T follicular helper cell (primary cell): ENCODE measurements at regions not wholly inside any gene's neighbourhood (a gene's known extent, or its start where the extent isn't known, plus 50 kb on each side); places are given as distances from the start of the nearest gene placed in this dataset.
"Not testable (repeated sequence)": the region's sequence is repeated elsewhere in the genome, so short reads cannot be mapped to it uniquely, and the experiment has no call there.

Experiments
- DNase-seq: peaks from one replicate; pipeline ENCODE4 v3.0.0-alpha.2; 2020; ENCODE audit warnings: low read depth

DNA sequence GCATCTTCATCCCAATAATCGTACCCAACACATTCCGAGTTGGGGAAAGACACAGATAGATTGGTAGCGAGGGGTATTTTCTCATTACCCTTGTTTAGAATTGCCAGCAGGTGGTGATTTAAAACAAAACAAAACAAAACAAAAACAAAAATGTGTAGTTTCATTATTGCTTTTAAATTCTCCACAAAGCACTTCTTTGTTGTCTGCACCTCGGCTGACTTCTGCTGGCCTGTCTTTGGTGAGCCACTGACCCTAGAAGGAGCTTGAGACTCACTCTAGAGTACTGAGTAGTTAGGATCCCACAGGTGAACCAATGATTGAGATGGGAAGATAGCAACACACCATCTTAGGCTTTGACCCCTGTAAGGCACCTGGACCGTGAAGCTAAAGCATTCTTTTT is 105.4 kb upstream of the BET1 start:
- DNase-seq, result no peak

DNA sequence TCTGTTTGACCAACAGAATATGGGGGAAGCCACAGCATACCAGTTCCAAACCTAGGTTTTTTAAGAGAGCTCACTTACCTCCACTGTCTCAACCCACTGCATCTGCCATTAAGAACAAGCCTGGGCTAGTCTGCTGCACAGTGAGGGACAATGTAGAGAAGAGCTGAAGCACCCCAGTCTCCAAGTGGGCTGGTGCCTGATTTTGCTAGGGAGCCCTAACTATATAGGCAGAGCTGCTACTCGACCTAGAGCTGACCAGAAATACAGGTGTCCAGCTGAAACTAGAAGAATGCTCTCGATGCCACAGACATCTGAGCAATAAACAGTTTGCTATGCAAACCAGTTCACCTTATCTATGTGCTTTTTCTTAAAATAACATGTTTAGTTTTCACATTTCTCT is 106.9 kb upstream of the BET1 start:
- DNase-seq, result no peak

DNA sequence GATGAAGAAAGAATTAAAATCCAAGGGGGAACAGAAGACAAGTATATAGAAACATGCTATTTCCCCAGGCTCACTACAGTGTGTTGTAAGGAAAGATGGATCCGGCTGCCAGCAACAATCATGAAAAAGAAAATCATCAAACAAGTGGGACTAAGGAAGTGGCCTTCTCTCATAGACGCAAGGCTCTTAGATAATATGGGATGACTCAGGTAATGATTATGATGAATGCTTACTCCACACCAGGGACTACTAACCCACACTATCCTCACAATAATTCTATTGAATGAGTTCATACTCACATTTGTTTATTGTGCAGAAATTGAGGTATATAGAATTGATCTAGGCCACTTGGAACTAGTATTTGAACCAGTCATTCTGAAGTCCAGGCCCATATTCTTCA is 111.2 kb upstream of the BET1 start:
- DNase-seq, result no peak

DNA sequence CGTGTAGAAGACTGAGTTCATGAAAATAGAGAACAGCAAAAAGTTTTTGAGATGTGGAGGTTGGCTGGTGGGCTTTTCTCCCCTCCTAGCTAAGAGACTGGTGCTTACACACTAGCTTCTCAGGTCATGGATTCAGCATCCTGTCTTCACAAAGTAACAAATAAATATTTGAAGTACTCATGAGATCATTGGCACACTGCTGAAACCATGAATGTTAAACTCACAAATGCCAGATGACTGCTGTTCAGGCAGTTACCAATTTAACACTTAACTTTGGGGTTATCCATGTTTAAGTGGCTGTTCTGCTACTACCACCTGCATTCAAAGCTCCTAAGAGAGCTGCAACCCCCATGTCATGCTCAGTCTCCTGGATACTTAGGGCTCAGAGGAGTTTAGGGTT is 119.0 kb upstream of the BET1 start:
- no peak for DNase-seq

DNA sequence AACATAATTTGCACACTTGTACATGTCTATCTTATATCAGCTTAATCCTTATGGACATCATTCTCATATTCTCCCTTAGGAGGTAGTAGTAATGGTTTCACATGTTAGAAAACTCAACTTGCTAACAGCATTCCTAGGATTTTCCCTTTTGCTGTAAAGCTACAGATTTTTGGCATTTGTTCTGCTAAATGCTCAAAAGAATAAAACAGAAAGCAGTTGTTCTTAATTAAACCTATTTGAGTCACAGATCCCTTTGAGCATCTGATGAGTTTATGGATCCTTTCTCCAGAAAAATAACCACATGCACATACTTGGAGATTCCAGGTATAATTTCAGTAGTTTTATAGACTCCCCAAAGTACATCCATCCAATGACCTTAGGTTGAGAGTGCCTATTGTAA is 122.9 kb upstream of the BET1 start:
- no peak for DNase-seq

DNA sequence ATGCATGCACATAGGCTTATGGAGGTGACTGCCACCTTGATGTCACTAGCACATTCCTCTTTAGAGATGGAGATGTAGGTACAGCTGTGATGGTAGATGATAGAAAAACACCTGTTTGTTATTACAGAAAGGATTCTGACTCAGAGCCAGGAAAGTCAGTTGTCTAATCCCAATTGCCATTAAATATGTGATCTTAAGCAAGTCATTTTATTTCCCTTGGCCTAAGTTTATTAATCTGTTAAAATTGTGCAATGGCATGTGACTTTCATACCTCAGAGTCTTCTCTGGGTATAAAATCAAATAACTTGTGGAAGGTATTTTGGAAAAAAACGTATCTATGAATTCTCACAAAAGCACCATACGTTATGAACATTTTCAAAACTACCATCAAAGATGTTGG is 123.9 kb upstream of the BET1 start:
- no peak for DNase-seq

DNA sequence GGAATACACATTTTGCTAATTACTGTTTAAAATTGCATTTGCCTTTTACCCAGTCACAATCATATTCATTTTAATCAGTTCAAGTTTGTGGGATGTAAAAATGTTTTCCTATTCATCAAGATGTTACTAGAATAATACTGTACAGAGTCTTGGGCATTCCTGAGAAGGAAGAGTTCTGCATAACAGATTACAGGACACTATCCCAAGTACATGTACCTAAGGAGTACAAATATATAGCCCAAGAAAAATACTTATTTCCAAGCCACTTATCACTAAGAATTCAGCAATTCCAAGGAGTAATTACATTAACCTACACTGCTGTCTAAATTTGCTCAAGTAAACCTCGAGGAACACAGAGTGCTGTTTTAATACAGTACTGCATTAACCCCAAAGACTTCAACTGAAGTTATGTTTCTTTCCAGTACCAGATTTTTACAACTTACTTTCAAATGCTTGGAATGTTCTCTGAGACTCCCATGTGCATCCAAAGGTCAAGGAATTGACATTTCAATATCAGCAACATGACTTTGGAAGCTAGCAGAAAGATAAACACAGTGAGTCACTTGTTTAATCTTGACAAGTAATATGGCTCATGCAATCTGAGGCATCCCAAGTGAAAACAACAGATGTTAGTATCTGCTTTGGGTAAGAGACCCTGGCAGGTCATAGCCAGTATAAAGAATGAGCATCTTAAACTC is 125.4 kb upstream of the BET1 start:
- DNase-seq, result no peak

DNA sequence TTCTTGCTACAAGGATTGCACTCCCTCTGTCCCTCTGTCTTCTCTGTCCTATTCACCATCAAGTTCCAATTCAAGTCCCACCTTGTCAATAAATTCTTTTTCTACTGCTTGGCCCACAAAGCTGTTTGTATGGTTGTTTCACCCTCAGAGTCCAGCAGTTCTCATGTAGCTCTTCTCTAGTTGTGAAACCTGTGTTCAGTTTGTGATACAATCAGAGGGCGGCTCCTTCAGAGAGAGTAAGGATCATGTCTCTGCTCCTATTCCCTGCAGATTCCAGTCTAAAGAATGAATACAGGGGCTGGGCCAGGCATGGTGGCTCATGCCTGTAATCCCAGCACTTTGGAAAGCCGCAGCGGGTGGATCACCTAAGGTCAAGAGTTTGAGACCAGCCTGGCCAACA is 126.6 kb upstream of the BET1 start:
- no peak for DNase-seq

DNA sequence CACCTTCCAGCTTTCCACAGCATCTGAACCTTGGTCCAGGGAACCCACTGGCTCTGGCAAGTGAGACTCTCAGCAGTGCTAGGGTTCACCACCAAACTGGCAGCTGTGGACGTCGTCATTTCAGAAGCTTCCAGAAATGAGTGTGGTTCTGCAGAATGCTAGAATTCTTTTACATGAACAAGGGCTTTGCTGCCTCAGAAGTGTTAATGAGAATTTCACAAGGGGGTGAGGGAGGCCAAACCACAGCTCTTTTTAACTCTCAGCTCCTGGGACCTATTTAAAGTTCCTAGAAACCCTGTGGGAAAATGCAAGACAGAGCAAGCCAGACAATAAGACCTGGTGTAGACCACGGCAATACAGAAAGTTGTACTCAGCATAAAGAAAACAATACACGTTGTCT is 129.3 kb upstream of the BET1 start:
- no peak for DNase-seq

DNA sequence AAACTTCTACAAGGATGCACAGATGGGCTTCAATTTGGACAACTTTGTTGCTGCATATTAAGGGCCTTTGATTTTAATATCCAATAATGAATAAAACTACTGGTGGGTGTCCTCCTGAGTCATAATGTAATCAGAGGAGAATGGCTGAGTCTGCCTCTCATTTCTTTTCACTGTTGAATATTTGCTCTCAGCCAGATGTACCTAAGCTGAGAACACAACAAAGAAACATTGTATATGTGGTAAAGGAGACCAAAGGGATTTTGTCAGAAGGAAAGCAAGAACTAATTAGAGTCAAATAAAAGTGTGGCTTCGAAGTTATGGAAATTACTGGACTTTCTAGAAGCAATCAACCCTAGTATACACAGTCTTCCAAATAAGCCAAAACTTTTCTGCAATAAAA is 131.0 kb upstream of the BET1 start:
- DNase-seq, result no peak

DNA sequence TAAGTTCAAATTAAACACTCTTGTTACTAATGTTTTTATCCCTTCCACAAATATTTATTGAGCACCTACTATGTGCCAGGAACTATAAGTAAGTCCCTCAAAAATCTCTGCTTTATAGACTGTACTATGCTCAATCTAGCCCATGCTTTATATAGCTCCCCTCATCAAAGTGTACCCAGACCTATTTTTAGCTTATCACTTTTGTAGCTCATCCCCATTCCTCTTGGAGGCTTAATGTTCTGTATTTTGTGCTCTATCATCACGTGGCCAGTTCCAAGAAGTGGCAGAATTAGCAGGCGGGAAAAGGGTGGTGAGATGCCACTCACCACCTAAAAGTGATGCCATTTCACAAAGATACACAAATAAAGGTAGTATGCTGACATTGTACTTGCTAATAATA is 138.1 kb upstream of the BET1 start:
- DNase-seq, result no peak

DNA sequence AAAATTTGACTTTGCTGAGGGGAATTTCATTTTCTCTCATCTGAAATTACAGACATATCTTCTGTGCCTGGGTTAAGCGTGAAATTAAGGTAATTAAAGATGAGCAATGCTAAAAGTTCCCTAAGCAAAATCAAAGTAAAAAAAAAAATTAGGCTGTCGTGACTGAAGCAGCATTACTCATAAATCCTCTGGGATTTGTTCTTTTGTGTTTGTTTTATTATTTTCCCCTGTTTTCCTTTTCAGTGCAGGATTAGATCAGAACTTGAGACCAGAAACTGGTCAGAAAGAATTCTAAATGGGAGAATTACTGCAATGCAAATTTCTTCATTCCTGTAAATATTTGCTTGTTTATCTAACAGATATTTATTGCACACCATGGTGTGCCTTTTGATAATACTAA is 141.4 kb upstream of the BET1 start:
- DNase-seq, result no peak

DNA sequence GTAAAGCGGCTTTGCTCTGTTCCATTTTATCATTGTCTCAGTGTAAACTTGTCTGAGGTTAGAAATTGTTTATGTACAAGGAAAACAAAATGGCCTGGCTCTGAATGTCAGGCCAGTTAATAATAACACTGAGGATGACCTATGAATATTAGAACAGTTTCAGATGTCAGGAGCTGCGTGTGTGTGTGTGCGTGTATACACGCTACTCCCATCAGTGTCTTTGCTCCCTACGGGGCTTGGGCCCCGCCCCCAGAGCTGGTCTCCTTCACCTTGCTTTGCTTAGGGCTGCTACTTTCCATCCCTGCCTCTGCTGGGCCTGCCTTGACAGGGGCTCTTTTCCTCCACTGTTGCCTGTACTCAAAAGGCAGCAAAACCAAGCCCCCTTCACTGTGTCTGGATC is 142.3 kb upstream of the BET1 start:
- no peak for DNase-seq

DNA sequence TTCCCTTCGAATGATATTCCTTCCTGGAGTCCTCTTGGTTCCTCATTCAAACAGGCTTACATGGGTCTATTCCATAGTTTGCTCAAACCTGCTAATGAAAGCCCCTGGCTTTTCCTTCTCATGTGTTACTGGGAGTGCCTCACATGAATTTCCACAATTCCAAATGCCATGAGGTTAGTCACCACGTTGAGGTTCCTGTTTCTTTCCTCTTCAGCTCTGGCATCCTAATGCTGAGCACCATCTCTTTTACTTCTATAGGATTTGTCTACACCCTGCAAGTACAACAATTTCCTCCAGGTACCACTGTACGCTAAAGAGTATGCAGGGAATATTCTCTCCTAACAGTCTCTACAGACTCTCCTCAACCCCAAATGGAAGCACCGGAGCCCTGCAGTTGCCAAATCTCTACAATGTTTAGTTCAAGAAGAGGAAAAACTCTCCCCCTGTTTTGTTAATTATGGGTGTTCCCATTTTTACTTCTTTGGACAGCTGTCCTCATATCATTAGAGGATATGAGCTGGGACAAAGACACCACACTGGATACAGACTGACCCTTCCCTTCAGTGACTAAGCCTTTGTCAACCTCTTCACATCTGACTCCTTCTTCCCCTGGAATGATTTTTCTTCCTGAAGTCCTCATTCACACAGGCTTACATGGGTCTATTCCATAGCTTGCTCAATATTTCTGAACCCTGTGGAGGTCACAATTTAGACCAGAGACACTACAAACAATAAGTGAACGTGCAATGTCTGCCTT is 145.8 kb upstream of the BET1 start:
- no peak for DNase-seq

DNA sequence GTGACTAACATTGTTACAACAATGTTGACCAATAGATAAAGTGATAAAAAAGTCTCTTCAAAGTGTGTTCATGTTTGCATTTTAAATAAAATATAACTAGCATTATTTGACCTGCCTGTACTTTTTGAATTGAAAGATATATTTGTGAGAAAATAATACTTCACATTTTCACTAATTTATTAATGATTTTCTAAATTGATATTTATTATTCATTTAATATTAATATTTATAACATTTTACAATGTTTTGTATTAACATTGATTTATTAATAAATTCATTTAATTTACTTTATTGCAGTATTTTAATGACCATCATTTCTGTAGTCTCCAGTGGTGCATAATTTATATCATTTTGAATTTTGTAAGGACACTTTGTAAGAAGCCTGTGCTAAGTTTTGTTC is 150.0 kb upstream of the BET1 start:
- DNase-seq, result no peak

DNA sequence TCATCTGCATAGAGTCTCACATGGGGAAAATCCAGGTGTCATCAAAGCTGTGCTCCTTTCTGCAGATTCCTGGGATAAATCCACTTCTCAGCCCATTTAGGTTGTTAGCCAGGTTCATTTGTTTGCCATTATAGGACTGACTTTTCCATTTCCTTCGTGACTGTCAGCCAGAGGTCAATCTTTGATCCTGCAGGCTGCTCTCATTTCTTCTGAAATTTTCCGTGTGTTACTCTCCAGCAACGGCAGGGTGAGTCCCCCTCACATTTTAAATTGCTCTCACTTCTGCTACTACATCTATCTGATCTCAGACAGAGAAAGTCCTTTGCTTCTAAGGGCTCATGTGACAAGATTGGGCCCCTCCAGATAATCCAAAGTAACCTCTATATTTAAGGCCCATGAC is 150.7 kb upstream of the BET1 start:
- no peak for DNase-seq

DNA sequence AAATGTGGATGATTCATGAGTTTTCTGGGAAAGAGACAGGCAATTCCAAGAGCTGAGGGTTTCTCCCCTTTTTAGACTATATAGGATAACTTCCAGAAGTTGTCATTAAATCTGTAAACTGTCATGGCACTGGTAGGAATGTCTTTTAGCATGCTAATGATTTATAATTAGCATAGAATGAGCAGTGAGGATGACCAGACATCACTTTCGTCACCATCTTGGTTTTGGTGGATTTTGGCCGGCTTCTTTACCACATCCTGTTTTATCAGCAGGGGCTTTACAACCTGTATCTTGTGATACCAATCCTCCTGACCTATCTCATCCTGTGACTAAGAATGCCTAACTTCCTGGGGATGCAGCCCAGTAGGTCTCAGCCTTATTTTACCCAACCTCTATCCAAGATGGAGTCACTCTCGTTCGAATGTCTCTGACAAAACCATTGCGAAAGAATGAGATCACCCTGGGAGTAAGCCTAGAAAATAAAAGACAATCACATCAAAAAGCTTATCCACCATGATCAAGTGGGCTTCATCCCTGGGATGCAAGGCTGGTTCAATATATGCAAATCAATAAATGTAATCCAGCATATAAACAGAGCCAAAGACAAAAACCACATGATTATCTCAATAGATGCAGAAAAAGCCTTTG is 153.6 kb upstream of the BET1 start:
- not testable (repeated sequence) for DNase-seq

DNA sequence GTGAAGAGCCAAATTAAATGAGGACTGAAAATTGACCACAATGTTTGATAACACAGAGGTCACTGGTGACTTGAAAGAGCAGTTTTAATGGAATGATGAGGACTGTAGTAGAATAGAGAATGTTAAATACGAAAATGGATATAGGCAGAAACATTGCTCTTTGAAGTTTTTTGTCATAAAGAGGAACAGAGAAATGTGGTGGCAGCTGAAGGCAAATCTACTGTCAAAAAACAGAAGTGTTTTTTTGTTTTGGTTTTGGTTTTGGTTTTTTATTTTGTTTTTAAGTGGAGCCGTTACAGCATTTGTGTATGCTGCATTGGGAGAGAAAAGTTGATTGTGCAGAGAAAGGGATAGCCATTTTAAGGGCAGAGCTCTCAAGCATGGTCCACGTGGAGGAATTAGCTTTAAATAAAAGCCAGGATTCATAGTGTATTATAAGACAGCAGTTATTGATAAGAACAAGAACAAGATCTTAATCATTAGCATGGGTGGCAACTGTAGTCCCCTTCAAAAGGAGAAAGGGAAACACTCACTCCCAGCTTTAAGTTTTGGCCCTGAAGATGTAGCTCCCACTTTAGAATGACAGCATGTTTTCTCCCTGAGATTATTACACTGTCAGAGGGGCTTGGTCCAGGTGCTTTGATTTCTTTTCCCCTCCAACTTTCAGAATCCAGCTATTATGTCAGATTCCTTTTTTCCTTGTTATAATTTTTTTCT is 156.7 kb upstream of the BET1 start:
- no peak for DNase-seq

DNA sequence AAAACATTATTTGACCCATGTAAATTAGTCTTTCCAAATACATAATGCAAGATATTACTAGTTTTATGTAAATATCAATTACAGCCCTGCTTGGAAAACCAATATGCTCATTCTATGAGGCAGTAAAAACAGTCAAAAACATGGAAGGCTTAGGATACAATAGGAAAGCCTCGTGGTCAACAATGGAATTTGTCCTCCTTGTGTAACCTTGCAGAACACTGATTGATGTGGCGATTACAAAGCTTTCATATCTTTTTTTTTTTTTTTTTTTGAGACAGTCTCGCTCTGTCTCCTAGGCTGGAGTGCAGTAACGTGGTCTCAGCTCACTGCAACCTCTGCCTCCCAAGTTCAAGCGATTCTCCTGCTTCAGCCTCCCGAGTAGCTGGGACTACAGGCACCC is 157.3 kb upstream of the BET1 start:
- no peak for DNase-seq

DNA sequence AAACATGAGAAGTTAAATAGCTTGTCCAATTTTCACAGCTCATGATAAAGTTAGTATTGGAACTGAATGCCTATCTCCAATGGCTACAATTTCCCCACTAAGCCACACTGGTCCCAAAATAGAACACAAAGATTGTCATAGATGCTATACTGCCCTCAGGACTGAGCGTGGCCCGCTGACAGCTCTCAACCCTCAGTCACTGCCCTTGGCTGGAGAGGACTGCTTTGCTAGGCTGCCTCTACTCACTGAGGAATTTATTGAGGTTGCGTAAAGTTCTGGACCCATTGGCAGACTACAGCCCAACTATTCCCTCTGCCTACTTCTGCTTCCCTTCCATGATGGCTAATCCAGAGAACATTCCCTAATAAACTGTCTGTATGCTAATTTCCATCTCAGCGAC is 165.5 kb upstream of the BET1 start:
- DNase-seq, result no peak

DNA sequence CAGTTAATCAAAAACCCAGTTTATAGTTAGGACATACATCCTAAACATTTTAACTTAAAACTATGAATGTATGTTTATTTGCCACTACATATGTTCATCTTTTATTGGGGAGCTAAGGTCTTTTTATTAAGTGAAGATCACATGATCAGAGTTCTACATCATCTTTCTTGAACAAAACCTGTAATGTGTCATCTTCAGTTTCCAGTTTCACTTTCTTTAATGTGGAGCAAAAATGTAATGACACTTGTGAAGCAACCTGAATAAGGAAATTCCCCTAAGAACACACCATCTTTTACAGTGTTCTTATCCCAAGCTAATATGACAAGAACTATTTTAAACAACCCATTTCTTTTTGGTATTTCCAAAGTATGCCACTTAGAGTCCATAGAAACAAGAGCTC is 166.7 kb upstream of the BET1 start:
- no peak for DNase-seq

DNA sequence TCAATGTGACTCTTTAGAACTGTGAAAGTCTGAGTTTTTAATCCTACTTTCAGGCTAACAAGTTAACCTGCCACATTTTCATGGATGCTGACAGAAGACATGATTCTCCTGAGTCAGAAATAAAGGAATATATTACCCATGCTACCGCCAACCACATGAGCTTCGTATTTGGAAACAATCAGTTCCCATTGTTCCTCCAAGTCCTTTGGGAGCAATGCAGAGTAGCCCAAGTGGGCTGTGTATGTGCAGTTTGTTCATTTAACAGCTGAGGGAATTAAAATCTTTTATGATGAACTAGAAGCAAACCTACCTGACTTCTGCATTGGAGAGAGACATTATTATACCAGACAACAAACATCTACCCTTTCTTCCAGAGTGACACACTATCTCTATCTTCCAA is 169.3 kb upstream of the BET1 start:
- DNase-seq, result no peak

DNA sequence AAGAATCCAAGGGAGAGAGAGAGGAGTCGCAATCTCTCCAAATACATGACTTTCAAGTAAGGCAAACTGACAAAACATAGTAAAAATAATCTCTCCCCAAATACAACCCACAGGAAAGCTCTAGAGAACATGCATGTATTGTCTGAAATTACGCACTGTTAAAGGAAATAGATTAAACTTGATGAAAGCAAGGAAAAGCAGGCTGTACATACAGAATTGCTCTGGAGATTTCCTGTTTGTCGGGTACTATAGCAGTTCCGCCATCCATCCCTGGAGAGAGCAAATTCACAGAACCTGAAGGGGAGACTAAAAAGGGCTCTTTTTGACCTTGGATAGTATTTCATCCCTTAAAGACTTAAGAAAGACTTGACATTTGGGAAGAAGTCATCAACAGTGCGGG is 170.2 kb upstream of the BET1 start:
- no peak for DNase-seq
